ENCODE measurements at regions not wholly inside any gene's neighbourhood (a gene's known extent, or its start where the extent isn't known, plus 50 kb on each side); places are given as distances from the start of the nearest gene placed in this dataset.
"Not testable (repeated sequence)": the region's sequence is repeated elsewhere in the genome, so short reads cannot be mapped to it uniquely, and the experiment has no call there.

DNA sequence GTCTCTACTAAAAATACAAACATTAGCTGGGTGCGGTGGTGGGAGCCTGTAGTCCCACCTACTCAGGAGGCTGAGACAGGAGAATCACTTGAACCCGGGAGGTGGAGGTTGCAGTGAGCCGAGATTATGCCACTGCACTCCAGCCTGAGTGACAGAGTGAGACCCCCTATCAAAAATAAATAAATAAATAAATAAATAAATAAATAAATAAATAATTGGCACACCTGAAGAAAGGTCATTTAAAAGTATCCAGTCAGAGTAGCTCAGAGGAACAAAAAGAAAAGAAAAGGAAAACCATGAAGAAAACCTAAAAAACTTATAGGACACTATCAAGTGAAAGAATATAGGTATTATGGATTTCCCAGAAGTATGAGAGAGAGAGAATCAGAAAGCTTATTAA is 330.1 kb upstream of the AR start:
- not testable (repeated sequence) for DNase-seq

DNA sequence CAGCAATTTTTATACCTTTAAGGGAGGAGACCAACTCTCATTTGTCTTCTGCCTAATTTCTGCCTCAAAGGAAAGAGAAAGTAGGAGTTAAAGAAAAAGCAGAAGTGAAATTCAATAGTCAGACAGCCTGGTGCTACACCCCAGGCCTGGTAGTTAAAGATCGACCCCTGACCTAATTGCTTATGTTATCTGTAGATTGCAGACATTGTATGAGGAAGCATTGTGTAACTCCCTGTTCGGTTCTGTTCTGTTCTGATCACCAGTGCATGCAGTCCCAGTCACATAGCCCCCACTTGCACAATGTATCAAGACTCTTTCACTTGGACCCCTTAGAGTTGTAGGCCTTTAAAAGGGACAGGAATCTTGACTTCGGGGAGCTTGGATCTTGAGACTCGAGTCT is 335.9 kb upstream of the AR start:
- DNase-seq: no peak

DNA sequence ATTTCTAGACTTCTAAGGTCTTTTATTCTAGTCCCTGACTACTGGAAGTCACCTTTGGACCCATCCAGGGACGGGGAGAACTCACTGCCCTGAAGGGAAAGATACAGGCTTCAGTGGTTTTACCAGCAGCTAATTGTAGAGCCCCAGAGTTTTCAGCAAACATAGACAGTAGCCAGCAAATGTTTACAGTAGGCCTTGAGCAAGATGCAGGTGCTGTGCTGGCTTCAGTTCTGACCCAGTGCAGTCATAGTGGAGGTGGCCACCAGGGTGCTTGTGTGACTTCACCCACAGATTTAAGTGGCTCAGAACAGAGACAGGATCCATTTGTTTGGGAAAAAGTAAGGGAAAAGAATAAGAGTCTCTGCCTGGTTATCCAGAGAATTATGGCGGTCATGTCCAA is 384.4 kb upstream of the AR start:
- no peak for DNase-seq

DNA sequence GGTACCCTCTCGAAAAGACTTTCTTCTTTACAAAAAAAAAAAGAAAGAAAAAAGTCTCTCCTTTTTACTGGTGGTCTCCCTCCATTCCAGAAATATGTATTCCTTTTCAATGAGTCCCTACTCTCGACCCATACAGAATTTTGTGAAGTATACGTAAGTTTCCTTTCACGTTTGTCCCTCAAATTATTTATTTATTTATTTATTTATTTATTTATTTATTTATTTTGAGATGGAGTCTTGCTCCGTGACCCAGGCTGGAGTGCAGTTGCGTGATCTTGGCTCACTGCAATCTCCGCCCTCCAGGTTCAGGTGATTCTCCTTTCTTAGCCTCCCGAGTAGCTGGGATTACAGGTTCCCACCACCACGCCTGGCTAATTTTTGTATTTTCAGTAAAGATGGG is 429.2 kb upstream of the AR start:
- no peak for DNase-seq

DNA sequence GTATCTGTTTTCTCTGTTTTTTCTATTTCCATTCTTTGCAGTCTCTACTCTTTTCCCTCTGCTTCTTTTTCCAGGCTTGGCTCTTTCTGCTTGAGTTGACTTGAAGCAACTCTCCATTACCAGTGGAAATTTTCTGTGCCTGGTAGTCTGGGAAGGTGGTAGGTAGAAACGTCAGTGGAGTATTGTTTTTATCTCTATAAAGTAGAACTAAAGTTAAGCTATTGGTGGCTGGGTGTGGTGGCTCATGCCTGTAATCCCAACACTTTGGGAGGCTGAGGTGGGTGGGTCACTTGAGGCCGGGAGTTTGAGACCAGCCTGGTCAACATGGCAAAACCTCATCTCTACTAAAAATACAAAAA is 438.1 kb upstream of the AR start:
- DNase-seq: no peak

DNA sequence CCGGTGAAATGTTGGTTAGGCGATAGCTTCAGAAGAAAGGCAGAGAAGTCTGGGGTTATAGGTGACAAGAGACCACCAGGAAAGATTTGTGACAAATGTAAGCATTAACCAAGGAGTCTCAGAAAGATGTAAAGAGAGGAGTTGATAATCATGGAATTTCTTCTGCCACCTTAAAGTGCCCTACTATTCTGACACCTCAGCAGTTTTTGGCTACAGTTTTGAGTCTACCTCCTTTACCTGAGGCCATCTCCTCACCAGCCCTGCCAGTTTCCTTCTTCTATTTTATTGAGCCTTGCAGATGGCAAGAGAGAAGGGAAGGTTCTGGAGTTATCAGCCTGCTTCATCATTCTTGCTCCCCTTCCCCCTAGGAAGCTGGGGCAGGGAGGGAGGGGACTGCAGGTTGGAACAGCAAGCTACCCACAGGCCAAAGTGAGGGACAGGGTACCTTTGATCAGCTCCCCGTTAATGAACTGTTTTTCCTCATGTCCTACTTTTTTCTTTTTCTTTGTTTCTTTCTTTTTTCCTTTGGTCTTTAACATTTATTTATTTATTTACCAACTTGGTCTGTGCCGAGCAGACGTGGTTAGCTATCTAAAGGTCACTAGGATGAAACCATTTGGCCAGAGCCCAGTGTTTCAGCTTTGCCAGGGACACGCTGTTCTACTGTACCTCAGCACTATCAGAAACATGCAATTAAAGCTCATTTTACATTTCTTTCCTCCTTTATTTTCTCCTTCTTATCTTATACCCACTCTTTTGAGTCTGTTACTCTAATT is 438.7 kb upstream of the AR start:
- no peak for DNase-seq

DNA sequence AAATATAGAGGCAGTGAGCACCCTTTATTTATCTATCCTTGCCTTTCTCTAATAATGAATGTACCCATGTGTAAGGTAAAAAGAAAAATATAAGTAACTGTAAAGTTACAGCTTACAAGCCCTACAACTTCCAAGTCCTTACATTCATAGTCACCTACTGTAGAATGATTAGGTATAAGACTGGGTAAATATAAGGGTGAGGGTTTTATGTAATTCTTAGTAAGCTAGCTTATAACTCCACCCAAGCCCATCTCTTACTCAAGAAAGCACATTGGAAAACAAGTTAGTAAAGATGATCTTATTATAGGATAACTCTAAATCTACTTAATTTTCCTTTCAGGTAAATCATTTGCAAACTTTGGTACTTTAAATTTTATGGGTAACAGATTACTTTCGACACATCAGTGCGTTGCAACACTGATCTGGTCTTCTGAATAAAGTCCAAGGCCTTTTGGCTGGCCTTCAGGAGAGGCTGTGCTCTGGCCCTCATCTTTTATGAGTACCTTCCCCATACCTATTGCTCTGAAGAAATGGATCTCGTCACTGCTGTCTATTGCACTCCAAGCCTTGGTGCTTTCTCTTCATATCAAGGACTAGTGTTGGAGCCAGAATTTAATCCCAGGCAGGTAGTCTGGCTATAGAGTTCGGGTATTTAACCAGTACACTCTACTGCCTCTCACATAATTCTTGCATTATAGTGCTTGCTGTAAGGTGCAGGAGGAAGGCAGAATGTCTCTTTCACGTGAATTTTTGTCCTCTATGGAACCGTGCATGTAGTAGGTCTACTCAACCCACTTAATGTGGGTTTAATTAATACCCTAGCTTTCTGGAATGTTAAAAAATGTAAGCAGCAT is 443.6 kb upstream of the AR start:
- no peak for DNase-seq

DNA sequence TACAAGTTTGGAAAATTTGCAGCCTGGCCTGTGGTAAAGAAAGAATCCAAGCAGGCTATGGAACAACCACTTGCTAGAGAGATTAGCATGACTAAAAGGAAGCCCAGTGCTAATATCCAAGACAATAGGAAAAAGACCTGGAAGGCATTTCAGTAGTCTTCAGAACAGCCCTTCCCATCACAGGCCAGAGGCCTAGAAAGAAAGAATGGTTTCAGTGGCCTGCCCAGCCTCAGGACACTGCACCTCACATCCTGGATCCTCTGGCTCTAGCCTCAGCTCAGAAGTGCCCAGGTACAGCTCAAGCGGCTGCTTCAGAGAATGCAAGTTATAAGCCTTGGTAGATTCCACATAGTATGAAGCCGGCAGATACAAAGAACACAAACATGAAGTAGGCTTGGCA is 449.8 kb upstream of the AR start:
- DNase-seq: no peak

DNA sequence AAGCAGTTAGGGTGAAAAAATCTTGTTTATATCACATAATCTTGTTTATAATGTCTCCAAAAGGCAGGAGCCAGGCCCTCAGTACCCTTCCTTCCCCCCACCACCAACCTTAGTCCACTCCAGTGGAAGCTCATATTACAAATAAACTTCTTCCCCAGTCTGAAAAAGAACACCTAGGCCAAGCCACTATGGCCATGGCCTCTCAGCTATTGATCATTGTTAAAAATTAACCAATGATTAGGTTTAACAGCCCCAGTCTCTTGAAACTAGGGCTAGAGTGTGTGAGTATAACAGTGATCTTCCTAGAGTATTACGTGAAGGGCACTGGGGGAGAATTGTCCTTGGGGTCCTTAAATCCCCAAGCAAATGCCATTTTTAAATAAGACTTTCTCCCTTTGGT is 411.9 kb upstream of the EDA2R start:
- no peak for DNase-seq

DNA sequence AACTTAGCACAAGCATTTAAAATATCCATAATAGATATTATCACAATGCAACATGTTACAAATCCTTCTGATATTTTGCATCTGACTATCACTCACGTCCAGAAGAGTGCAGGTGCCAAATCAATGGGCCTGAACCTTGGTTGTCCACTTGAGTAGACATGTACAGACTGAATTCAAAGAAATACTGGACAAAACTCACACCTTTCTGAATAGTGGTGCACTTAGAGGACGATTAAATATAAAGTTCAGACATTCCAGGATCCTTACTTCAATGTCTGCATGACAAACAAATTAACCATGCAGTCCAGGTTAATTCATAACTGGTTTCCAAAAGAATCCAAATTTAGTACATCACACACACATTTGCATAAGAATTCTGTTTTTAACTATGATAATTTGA is 406.0 kb upstream of the EDA2R start:
- no peak for DNase-seq

DNA sequence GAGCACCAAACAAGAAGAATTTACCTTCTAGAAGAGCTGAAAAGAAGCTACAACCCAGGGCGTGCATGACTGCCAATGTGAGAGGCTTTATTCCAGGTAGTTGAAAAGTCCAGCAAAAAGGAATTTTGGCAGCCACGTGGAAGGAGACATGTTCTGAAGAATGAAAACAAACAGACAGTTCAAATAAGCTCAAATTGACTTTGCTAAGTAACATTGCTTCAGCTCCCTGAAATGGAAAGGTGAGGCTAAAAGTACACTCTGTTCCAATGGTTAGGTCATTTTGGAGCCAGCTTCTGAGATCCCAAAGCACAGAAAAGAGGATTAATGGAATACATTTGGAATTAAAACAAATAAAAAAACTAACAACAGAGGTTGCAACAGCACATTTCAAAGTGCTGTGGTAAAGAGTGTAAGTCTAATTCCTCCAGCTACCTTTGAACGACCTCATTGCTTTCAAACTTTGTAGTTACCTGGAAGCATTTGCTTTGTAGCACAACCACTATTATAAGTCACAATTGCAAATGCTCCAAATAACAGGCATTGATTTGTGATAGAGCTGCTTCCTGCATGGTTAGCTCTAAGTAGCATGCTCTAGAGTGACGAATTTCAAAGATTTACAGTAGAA is 405.3 kb upstream of the EDA2R start:
- DNase-seq: no peak

DNA sequence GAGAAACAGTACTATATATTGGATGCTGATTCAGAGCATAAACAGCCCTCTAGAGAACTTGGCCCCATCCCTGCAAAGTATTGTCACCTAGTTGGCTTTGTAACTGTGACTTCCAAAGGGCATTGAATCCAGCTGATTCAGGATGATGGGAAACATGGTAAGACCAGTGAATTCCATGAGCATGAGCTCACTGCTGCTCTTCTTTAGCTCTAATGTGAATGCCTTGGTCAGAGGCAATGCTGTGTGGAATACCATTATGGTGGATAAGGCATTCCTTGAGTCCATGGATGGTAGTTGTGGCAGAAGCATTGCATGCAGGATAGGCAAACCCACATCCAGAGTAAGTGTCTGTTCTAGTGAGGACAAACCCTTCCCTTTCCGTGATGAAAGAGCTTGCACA is 365.6 kb upstream of the EDA2R start:
- no peak for DNase-seq

DNA sequence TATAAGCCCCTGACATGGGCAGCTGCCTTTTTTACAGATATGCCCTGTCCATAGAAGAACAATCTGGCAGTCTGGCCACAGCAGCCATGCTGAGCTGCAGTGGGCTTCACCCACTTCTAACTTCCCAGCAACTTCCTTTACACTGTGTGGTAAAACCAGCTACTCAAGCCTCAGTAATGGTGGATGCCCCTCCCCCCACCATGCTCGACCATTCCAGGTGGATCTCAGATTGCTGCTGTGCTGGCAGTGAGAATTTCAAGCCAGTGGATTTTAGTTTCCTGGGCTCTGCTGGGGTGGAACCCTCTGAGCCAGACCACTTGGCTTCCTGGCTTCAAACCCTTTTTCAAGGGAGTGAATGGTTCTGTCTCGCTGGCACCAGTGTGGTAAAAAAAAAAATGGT is 355.9 kb upstream of the EDA2R start:
- no peak for DNase-seq

DNA sequence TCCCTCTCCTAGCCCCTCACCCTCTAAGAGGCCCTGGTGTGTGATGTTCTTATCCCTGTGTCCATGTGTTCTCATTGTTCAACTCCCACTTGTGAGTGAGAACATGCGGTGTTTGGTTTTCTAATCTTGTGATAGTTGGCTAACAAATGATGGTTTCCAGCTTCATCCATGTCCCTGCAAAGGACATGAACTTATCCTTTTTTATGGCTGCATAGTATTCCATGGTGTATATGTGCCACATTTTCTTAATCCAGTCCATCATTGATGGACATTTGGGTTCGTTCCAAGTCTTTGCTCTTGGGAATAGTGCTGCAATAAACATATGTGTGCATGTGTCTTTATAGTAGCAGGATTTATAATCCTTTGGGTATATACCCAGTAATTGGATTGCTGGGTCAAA is 353.2 kb upstream of the EDA2R start:
- DNase-seq: not testable (repeated sequence)

DNA sequence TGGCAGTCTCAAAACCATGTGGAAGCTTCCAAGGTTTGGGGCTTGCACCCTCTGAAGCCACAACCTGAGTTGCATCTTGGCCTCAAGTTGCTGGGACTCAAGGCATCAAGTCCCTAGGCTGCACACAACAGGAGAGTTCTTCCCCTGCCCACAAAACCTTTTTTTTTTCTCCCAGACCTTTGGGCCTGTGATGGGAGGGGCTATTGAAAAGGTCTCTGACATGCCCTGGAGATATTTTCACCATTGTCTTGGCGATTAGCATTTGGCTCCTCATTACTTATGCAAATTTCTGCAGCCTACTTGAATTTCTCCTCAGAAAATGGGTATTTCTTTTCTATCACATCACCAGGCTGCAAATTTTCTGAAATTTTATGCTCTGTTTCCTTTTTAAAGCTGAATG is 349.5 kb upstream of the EDA2R start:
- DNase-seq: no peak

DNA sequence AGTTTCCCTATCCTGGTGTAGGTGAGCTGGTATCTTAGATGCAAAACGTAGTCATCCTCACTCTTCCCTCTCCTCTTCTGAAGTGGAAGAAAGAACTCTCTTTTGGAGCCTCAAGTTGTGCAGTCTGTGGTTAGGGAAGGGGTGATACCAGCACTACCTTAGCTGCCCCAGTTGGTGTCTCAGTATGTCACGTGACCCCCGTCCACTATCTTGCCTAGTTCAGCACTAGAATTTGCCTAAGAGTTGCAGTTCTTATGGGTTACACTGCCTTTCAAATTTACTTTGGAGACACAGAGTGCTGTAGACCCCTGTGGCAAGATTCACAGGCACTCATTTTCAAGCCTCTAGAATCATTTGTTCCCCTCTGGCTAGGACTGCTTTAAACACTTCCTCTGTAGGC is 322.8 kb upstream of the EDA2R start:
- no peak for DNase-seq

DNA sequence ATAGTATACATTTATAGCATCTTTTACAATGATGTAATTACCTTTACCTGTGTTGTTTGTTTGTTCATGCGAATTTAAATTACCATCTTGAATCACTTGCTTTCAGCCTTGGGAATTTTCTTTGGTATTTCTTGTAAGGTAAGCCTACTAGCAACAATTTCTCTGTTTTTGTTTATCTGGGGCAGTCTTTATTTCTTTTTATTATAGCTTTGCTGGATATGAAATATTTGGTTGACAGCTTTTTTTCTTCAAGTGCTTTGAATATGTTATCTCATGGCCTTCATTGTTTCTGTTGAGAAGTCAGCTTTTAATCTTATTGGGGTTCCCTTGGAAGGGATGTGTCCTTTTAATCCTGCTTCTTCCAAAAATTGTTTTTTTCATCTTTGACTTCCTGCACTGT is 292.8 kb upstream of the EDA2R start:
- DNase-seq: no peak

DNA sequence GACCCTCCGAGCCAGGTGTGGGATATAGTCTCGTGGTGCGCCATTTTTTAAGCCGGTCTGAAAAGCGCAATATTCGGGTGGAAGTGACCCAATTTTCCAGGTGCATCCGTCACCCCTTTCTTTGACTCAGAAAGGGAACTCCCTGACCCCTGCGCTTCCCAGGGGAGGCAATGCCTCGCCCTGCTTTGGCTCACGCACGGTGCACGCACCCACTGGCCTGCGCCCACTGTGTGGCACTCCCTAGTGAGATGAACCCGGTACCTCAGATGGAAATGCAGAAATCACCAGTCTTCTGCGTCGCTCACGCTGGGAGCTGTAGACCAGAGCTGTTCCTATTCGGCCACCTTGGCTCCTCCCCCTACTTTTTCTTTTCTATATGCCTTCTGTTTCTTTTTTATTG is 291.6 kb upstream of the EDA2R start:
- not testable (repeated sequence) for DNase-seq

DNA sequence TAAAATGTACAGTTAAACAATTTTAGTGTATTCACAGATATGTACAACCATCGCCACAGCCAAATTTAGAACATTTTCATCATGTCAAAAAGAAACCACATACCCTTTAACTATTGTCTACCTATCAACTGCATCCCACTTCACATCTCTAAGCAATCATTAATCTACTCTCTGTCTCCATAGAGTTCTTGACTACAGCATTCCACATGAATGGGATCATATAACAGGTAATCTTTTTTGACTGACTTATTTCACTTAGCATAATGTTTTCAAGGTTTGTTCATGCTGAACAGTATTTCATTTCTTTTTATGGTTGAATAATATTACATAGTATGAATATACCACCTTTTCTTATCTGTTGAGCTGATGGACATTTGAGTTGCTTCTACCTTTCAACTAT is 281.4 kb upstream of the EDA2R start:
- no peak for DNase-seq

DNA sequence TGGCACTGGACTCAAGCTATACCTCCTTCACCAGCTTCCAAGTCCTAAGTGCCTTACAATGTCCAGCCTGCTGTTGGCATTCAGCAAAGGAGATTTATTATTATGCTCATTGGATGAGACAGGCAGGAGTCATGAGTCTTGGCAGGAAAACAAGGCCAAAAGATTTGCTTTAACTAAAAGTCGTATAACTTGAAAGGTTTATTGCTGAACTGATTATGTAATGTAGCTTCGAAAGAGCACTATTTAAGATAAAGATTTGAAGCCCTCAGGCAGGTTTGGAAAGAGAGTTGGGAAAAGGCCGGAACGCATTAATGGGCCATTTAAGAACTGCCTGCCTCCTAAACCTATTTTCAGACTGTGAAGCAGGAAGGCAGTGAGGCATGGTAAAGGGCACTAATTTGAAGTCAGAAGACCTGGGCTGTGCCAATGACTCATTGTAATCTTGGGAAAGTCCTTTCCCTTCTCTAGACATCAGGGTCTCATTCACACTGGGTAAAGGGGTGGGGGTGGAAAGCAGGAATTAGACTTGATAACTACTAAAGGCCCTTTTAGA is 280.5 kb upstream of the EDA2R start:
- DNase-seq: no peak

DNA sequence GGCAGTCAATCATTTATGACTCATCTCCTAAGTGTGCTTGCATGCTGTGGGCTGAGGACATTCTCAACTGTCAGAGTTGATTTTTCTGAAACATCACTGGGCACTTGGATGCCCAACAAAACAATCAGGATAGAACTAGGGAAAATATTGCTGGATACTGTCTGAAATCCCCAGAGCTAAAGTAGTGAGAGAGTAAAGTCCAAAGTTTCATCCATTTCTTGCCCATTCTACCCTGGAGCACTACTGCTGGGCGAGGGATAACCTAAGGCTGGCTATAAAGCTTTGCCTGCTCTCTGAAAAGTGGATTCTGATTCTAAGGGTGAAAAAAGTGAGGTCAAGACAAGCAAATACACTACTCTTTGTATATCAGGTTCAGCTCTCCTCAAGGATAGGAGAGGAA is 279.6 kb upstream of the EDA2R start:
- DNase-seq: no peak

DNA sequence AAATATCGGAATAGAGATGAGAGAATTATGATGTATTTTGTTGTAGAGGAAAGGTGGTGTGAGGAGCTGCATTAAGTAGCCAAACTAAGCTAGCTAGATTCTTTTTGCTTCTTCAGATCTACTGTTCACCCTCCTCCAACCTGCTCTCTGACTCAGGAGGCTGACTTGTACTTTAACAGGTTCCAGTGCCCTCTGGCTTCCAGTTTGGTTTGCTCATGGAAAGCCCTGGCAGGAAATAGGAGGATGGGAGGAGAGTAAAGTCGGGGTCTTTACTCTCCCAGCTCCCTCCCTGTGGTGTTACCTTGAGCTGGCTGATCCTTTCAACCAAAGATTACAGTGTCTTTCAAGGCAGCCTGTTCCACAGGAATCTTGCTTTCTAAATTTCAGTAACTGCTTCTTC is 277.0 kb upstream of the EDA2R start:
- DNase-seq: no peak

DNA sequence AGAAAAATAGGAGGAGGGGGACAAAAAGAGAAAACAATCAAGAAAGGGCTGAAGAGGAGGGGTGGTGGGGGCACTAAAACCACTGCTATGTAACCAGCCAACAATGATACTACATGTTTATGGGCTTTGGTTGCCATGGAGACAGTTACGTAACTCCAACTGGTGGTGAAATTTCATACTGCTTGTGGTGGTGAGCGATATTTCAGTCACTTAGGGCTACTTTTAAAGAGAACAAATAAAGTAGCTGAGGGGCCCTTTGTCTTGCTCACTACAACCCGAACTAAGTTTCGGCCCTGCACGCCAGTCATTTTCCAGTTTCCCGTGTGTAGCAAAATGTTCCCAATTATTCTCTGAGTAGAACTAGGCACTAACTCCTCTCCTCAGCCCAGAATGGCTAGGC is 275.2 kb upstream of the EDA2R start:
- DNase-seq: no peak

DNA sequence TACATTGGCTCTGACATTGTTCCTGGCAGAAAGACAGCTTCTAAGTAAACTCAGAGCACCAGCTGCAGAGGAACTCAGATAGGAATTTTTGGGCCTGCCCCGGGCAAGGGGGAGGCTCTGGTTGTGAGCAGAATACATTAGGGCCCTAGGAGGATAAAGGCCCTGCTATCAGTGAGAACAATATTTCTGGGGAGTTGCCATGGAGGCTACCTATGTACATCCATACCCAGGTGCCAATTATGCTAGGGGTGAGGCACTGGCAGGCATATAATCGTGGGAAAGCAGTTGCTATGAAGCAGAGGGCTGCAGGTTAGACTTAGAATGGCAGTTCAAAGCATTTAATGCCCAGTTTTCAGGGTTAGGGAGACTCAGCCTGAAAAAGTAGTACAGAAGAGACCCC is 273.5 kb upstream of the EDA2R start:
- DNase-seq: no peak
